SK-N-SH (cell line): ENCODE measurements at regions not wholly inside any gene's neighbourhood (a gene's known extent, or its start where the extent isn't known, plus 50 kb on each side); places are given as distances from the start of the nearest gene placed in this dataset.
"Not testable (repeated sequence)": the region's sequence is repeated elsewhere in the genome, so short reads cannot be mapped to it uniquely, and the experiment has no call there.

Experiments
- CTCF ChIA-PET: fragments of 300-600, 350-600 bp; formaldehyde crosslinking; extraction: SDS; loops from one replicate; lab custom pipeline; 2021; lab: Yijun Ruan, JAX
- POLR2A ChIA-PET: fragments of 350-600 bp; sonication (Branson Sonifier 250); formaldehyde crosslinking; extraction: SDS; loops from one replicate; lab custom pipeline; 2020; ENCODE audit warnings: antibody characterized with exemption, inconsistent platforms; lab: Yijun Ruan, JAX
- DNase-seq: peaks from one replicate; pipeline ENCODE4 v3.0.0; 2012
- H2AFZ ChIP-seq: fragments of 200-600 bp; sonication (generic); 2 replicates; pipeline ENCODE4 v1.8.1; 2016; ENCODE audit warnings: antibody characterized with exemption, mild to moderate bottlenecking, low read depth
- H3F3A ChIP-seq: fragments of 200-600 bp; sonication (generic); replicated peaks from 2 replicates; pipeline ENCODE3; 2016; ENCODE audit warnings: antibody characterized with exemption, mild to moderate bottlenecking; ENCODE audit not compliant: insufficient read depth
- H3K27ac ChIP-seq, 2 experiments: fragments of 200-500 bp in 1 of 2; fragments of 200-600 bp in 1 of 2; sonication (Bioruptor generic) in 1 of 2; sonication (generic), shearing (Covaris generic) in 1 of 2; 2 replicates each; pipeline versions ENCODE4 v1.5.1 to v1.6.1; 2014 to 2016; ENCODE audit warnings: low read depth in 2 of 2, inconsistent platforms in 1 of 2, low read length in 1 of 2, mild to moderate bottlenecking in 1 of 2, mixed read lengths in 1 of 2
- H3K27me3 ChIP-seq: fragments of 200-600 bp; sonication (generic), shearing (Covaris generic); 2 replicates; pipeline ENCODE4 v1.6.1; 2016; ENCODE audit warnings: mixed run types; ENCODE audit not compliant: insufficient read depth
- H3K36me3 ChIP-seq, 2 experiments: fragments of 200-500 bp in 1 of 2; fragments of 200-600 bp in 1 of 2; sonication (Bioruptor generic) in 1 of 2; sonication (generic) in 1 of 2; replicated peaks in 1 of 2; 2 replicates each; pipeline versions ENCODE3 to v1.5.1; 2014 to 2016; ENCODE audit warnings: low read length in 1 of 2, mild to moderate bottlenecking in 1 of 2; ENCODE audit not compliant: insufficient read depth in 2 of 2, control insufficient read depth in 1 of 2
- H3K4me1 ChIP-seq, 2 experiments: fragments of 200-500 bp in 1 of 2; fragments of 200-600 bp in 1 of 2; sonication (Bioruptor generic) in 1 of 2; sonication (generic), shearing (Covaris generic) in 1 of 2; 2 replicates each; pipeline versions ENCODE4 v1.5.1 to v1.6.1; 2014 to 2016; ENCODE audit warnings: low read depth in 1 of 2, low read length in 1 of 2, mixed run types in 1 of 2; ENCODE audit not compliant: insufficient read depth in 2 of 2, control insufficient read depth in 1 of 2
- H3K4me2 ChIP-seq: fragments of 200-600 bp; sonication (generic), shearing (Covaris generic); 2 replicates; pipeline ENCODE4 v1.6.1; 2017; ENCODE audit warnings: mixed run types
- H3K4me3 ChIP-seq, 2 experiments: fragments of 200-500 bp in 1 of 2; fragments of 200-600 bp in 1 of 2; sonication (Bioruptor generic) in 1 of 2; sonication (generic), shearing (Covaris generic) in 1 of 2; 2 replicates each; pipeline versions ENCODE4 v1.5.1 to v1.8.1; 2014 to 2016; ENCODE audit warnings: low read depth in 2 of 2, inconsistent platforms in 1 of 2, low read length in 1 of 2, mild to moderate bottlenecking in 1 of 2, mixed read lengths in 1 of 2, moderate library complexity in 1 of 2
- H3K79me2 ChIP-seq: fragments of 200-600 bp; sonication (generic); 2 replicates; pipeline ENCODE4 v1.8.1; 2017; ENCODE audit warnings: mild to moderate bottlenecking; ENCODE audit not compliant: insufficient read depth
- H3K9ac ChIP-seq: fragments of 200-600 bp; sonication (generic); 2 replicates; pipeline ENCODE4 v1.6.1; 2017; ENCODE audit warnings: mixed run types
- H3K9me2 ChIP-seq: fragments of 200-600 bp; sonication (generic); 2 replicates; pipeline ENCODE4 v1.6.1; 2017; ENCODE audit warnings: mixed run types
- H3K9me3 ChIP-seq: fragments of 200-600 bp; sonication (generic); 2 replicates; pipeline ENCODE4 v1.6.1; 2017; ENCODE audit warnings: mixed run types, mild to moderate bottlenecking, moderate library complexity
- H4K20me1 ChIP-seq: fragments of 200-600 bp; sonication (generic); 2 replicates; pipeline ENCODE4 v1.6.1; 2017; ENCODE audit warnings: mild to moderate bottlenecking, mixed run types; ENCODE audit not compliant: insufficient read depth
- ELF1 ChIP-seq: IDR thresholded peaks from 2 replicates; pipeline ENCODE4 v1.4.0; 2012
- GATA2 ChIP-seq: sonication (generic); formaldehyde crosslinking; IDR thresholded peaks from 2 replicates; pipeline ENCODE4 v1.5.0; 2020; ENCODE audit warnings: mild to moderate bottlenecking, missing genetic modification reagents
- MAX ChIP-seq: IDR thresholded peaks from 2 replicates; pipeline ENCODE4 v1.4.0; 2012; ENCODE audit warnings: low read depth
- MXI1 ChIP-seq: IDR thresholded peaks from 2 replicates; pipeline ENCODE4 v1.6.1; 2012; ENCODE audit warnings: mild to moderate bottlenecking, low read depth, low read length, improper control_type of control experiment
- SIN3A ChIP-seq: IDR thresholded peaks from 2 replicates; pipeline ENCODE4 v1.6.1; 2012; ENCODE audit warnings: low read depth, mild to moderate bottlenecking, low read length, moderate library complexity, borderline replicate concordance
- TAF1 ChIP-seq: IDR thresholded peaks from 2 replicates; pipeline ENCODE4 v1.6.1; 2012; ENCODE audit warnings: low read depth, mild to moderate bottlenecking, low read length, moderate library complexity, borderline replicate concordance
- TCF12 ChIP-seq: IDR thresholded peaks from 2 replicates; pipeline ENCODE4 v1.4.0; 2012
- TEAD4 ChIP-seq: IDR thresholded peaks from 2 replicates; pipeline ENCODE4 v1.4.0; 2012; ENCODE audit warnings: mild to moderate bottlenecking, borderline replicate concordance; ENCODE audit not compliant: insufficient read depth
- YY1 ChIP-seq: IDR thresholded peaks from 2 replicates; pipeline ENCODE4 v1.4.0; 2012; ENCODE audit warnings: low read depth, mild to moderate bottlenecking
- WGBS: methylation state at CpG from one replicate; pipeline ENCODE4 v1.1.6; 2017; ENCODE audit warnings: low lambda C conversion rate; 5-methylcytosine and 5-hydroxymethylcytosine counted together
- TF ChIP-seq, protein P1 (sequence below): IDR thresholded peaks from 2 replicates; pipeline ENCODE4 v1.4.0; 2012; ENCODE audit warnings: low read depth, borderline replicate concordance
- TF ChIP-seq, protein P2 (sequence below): IDR thresholded peaks from 2 replicates; pipeline ENCODE4; 2012
- TF ChIP-seq, protein P3 (sequence below): IDR thresholded peaks from 2 replicates; pipeline ENCODE4 v1.6.1; 2012; ENCODE audit warnings: mild to moderate bottlenecking, low read depth, low read length, moderate library complexity

DNA sequence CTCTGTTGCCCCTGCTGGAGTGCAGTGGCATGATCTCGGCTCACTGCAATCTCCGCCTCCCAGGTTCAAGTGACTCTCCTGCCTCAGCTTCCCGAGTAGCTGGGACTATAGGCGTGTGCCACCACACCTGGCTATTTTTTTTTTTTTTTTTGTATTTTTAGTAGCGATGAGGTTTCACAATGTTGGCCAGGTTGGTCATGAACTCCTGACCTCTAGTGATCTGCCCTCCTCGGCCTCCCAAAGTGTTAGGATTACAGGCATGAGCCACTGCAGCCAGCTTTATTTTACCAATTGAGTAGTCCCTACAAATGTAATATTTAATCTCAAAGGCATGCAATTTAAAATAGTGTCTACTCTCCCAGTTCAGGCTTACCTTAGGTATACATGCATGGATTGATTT, 1487.2 kb upstream of the WWC1 start:
- H3F3A ChIP-seq, H3K9ac ChIP-seq, H3K79me2 ChIP-seq, H3K9me3 ChIP-seq, DNase-seq, H3K4me2 ChIP-seq, H3K4me3 ChIP-seq, H3K36me3 ChIP-seq, H4K20me1 ChIP-seq, CTCF ChIA-PET, H2AFZ ChIP-seq, POLR2A ChIA-PET, H3K27me3 ChIP-seq, H3K27ac ChIP-seq, H3K4me1 ChIP-seq, H3K9me2 ChIP-seq: not testable (repeated sequence)
- WGBS: 47% methylated on average over 6 of the region's 6 CpGs

GRCh38 chr5:166804693-166805092, 1486.8 kb upstream of the WWC1 start:
- POLR2A ChIA-PET, H3K4me1 ChIP-seq, H3K4me2 ChIP-seq, CTCF ChIA-PET, H3K9me3 ChIP-seq, H3F3A ChIP-seq, H3K27ac ChIP-seq, H3K9ac ChIP-seq, DNase-seq, H2AFZ ChIP-seq, H3K79me2 ChIP-seq, H4K20me1 ChIP-seq, H3K4me3 ChIP-seq, H3K27me3 ChIP-seq, H3K36me3 ChIP-seq, H3K9me2 ChIP-seq: not testable (repeated sequence)
- 63% methylated on average over 6 of the region's 6 CpGs for WGBS

- H3K36me3 ChIP-seq, H3K4me1 ChIP-seq, H3K27ac ChIP-seq, DNase-seq, H3K9me3 ChIP-seq, CTCF ChIA-PET, H4K20me1 ChIP-seq, H3K27me3 ChIP-seq, H3F3A ChIP-seq, H3K79me2 ChIP-seq, H3K4me2 ChIP-seq, H3K9me2 ChIP-seq, H3K4me3 ChIP-seq, H3K9ac ChIP-seq, H2AFZ ChIP-seq, POLR2A ChIA-PET: not testable (repeated sequence)
- WGBS: 20% methylated on average over 1 of the region's 28 CpGs
Measured at GRCh38 chr5:166810093-166810658, 1481.3 kb upstream of the WWC1 start.

DNA sequence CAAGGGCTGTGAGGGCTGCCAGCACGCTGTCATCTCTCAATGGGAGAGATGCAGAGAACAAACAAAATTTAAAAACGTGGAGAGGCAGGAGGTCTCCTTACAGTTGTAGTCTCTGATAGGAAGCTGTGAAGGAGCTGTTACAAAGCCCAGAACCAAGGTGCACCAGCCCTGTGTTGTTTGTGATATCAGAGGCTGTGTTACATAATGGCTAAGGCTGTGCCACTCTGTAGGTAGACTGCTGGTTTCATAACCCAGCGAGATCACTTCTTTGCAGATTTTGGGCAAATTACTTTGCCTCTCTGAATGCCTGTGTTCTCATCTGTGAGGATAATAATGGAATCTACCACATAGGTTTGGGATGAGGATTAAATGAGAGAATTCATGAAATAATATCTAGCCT, 1480.7 kb upstream of the WWC1 start:
- H3K27me3 ChIP-seq: no peaks in the 10 kb centered on the region
- H3K27ac ChIP-seq: no peak overlapping the region
- 30% methylated on average over 3 of the region's 3 CpGs for WGBS
- no peaks in the 10 kb centered on the region for H3K9me3 ChIP-seq
- no peak overlapping the region for H3K4me3 ChIP-seq
- H4K20me1 ChIP-seq: no peaks in the 10 kb centered on the region
- H3K4me2 ChIP-seq: no peak overlapping the region
- no peaks in the 10 kb centered on the region for H3K4me1 ChIP-seq
- DNase-seq: no peak
- H3K9ac ChIP-seq: no peak overlapping the region
- H3F3A ChIP-seq: no peaks in the 10 kb centered on the region
- no peaks in the 10 kb centered on the region for H3K79me2 ChIP-seq
- H2AFZ ChIP-seq: no peak overlapping the region
- CTCF ChIA-PET: no interaction called here
- POLR2A ChIA-PET: no interaction called here
- no peaks in the 10 kb centered on the region for H3K36me3 ChIP-seq
- no peaks in the 10 kb centered on the region for H3K9me2 ChIP-seq
- TF ChIP-seq MAX (no peak), MXI1 (no peak), SIN3A (no peak), TCF12 (no peak), ELF1 (no peak), GATA2 (no peak), YY1 (no peak), TEAD4 (no peak), TAF1 (no peak)
- TF ChIP-seq, protein P1, sequence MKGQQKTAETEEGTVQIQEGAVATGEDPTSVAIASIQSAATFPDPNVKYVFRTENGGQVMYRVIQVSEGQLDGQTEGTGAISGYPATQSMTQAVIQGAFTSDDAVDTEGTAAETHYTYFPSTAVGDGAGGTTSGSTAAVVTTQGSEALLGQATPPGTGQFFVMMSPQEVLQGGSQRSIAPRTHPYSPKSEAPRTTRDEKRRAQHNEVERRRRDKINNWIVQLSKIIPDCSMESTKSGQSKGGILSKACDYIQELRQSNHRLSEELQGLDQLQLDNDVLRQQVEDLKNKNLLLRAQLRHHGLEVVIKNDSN: no peak
- TF ChIP-seq, protein P2, sequence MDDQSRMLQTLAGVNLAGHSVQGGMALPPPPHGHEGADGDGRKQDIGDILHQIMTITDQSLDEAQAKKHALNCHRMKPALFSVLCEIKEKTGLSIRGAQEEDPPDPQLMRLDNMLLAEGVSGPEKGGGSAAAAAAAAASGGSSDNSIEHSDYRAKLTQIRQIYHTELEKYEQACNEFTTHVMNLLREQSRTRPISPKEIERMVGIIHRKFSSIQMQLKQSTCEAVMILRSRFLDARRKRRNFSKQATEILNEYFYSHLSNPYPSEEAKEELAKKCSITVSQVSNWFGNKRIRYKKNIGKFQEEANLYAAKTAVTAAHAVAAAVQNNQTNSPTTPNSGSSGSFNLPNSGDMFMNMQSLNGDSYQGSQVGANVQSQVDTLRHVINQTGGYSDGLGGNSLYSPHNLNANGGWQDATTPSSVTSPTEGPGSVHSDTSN: no peak
- TF ChIP-seq, protein P3, sequence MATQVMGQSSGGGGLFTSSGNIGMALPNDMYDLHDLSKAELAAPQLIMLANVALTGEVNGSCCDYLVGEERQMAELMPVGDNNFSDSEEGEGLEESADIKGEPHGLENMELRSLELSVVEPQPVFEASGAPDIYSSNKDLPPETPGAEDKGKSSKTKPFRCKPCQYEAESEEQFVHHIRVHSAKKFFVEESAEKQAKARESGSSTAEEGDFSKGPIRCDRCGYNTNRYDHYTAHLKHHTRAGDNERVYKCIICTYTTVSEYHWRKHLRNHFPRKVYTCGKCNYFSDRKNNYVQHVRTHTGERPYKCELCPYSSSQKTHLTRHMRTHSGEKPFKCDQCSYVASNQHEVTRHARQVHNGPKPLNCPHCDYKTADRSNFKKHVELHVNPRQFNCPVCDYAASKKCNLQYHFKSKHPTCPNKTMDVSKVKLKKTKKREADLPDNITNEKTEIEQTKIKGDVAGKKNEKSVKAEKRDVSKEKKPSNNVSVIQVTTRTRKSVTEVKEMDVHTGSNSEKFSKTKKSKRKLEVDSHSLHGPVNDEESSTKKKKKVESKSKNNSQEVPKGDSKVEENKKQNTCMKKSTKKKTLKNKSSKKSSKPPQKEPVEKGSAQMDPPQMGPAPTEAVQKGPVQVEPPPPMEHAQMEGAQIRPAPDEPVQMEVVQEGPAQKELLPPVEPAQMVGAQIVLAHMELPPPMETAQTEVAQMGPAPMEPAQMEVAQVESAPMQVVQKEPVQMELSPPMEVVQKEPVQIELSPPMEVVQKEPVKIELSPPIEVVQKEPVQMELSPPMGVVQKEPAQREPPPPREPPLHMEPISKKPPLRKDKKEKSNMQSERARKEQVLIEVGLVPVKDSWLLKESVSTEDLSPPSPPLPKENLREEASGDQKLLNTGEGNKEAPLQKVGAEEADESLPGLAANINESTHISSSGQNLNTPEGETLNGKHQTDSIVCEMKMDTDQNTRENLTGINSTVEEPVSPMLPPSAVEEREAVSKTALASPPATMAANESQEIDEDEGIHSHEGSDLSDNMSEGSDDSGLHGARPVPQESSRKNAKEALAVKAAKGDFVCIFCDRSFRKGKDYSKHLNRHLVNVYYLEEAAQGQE: no peak
